Brain microvascular endothelial cell (primary cell): ENCODE measurements at regions not wholly inside any gene's neighbourhood (a gene's known extent, or its start where the extent isn't known, plus 50 kb on each side); places are given as distances from the start of the nearest gene placed in this dataset.
"Not testable (repeated sequence)": the region's sequence is repeated elsewhere in the genome, so short reads cannot be mapped to it uniquely, and the experiment has no call there.

ENCODE experiments used
- DNase-seq: peaks from one replicate; pipeline ENCODE4 v3.0.0-alpha.2; 2020
- H3K27ac ChIP-seq: fragments of 250-450 bp; sonication (Bioruptor Pico); 2 replicates; pipeline ENCODE4 v1.5.1; 2020; ENCODE audit warnings: mild to moderate bottlenecking, moderate library complexity
- H3K27me3 ChIP-seq: fragments of 250-450 bp; sonication (Bioruptor Pico); replicated peaks from 2 replicates; pipeline ENCODE4 v1.5.1; 2020; ENCODE audit warnings: mild to moderate bottlenecking
- H3K36me3 ChIP-seq: fragments of 250-450 bp; sonication (Bioruptor Pico); replicated peaks from 2 replicates; pipeline ENCODE4 v1.5.1; 2020; ENCODE audit warnings: mild to moderate bottlenecking
- H3K4me3 ChIP-seq: 2 replicates; pipeline ENCODE4 v1.5.1; 2011; ENCODE audit warnings: low read depth, mild to moderate bottlenecking, control low read depth, low read length, moderate library complexity
- CTCF ChIP-seq: IDR thresholded peaks from 2 replicates; pipeline ENCODE4 v1.5.1; 2011; ENCODE audit warnings: low read depth, mild to moderate bottlenecking, moderate library complexity, low read length, control low read depth, inconsistent platforms; ENCODE audit errors: missing control alignments
- in situ Hi-C: cut with HindIII; loops from 2 replicates; pipeline ENCODE4 v1.10.0; 2017; ENCODE audit warnings: low sequenced_read_pairs, low pct_ligation_motif_present

- in situ Hi-C loops, result no loop called here
- no peaks in the 10 kb centered on the region for H3K36me3 ChIP-seq
- H3K27me3 ChIP-seq, result no peaks in the 10 kb centered on the region
- no peak for DNase-seq
- TF ChIP-seq CTCF, result no peak
- H3K4me3 ChIP-seq, result no peak overlapping the region
- no peak overlapping the region for H3K27ac ChIP-seq
Observed at GRCh38 chr18:5021558-5021957, 175.5 kb downstream of the AKAIN1 start.

- TF ChIP-seq CTCF, result no peak
- no peak for DNase-seq
- Histone ChIP-seq H3K27me3 (no peaks in the 10 kb centered on the region), H3K4me3 (no peak overlapping the region), H3K27ac (no peak overlapping the region), H3K36me3 (no peaks in the 10 kb centered on the region)
- in situ Hi-C loops, result no loop called here
Observed at GRCh38 chr18:5015213-5015612, 181.8 kb downstream of the AKAIN1 start.

GRCh38 chr18:5004031-5004820, 192.8 kb downstream of the AKAIN1 start:
- in situ Hi-C loops, H3K27me3 ChIP-seq, H3K36me3 ChIP-seq, H3K4me3 ChIP-seq, DNase-seq, H3K27ac ChIP-seq: not testable (repeated sequence)

GRCh38 chr18:4994710-4995109, 202.3 kb downstream of the AKAIN1 start:
- in situ Hi-C loops, result no loop called here
- no peak overlapping the region for H3K27ac ChIP-seq
- TF ChIP-seq CTCF, result no peak
- H3K4me3 ChIP-seq, result no peak overlapping the region
- no peaks in the 10 kb centered on the region for H3K36me3 ChIP-seq
- DNase-seq, result no peak
- no peaks in the 10 kb centered on the region for H3K27me3 ChIP-seq

- DNase-seq, result no peak
- no peaks in the 10 kb centered on the region for H3K36me3 ChIP-seq
- TF ChIP-seq CTCF, result no peak
- H3K27me3 ChIP-seq, result no peaks in the 10 kb centered on the region
- H3K4me3 ChIP-seq, result no peak overlapping the region
- no peak overlapping the region for H3K27ac ChIP-seq
- in situ Hi-C loops, result no loop called here
Observed at GRCh38 chr18:4987452-4988405, 209.3 kb downstream of the AKAIN1 start.

- no peak overlapping the region for H3K4me3 ChIP-seq
- in situ Hi-C loops, result no loop called here
- H3K27me3 ChIP-seq, result no peaks in the 10 kb centered on the region
- H3K36me3 ChIP-seq, result no peaks in the 10 kb centered on the region
- no peak for DNase-seq
- H3K27ac ChIP-seq, result no peak overlapping the region
- TF ChIP-seq CTCF, result no peak
Observed at GRCh38 chr18:4986677-4987076, 210.4 kb downstream of the AKAIN1 start.
